Fibroblast of lung (primary cell): ENCODE measurements at regions not wholly inside any gene's neighbourhood (a gene's known extent, or its start where the extent isn't known, plus 50 kb on each side); places are given as distances from the start of the nearest gene placed in this dataset.

ENCODE experiments used
- EZH2 ChIP-seq: IDR thresholded peaks from 2 replicates; pipeline ENCODE4 v1.5.1; 2012; ENCODE audit warnings: low read length, control low read depth, mild to moderate bottlenecking; ENCODE audit errors: missing control alignments
- TF ChIP-seq, protein P1 (sequence below), 2 donors: IDR thresholded peaks in 1 of 2; conservative IDR thresholded peaks in 1 of 2; 1 replicate in 1 of 2; 2 replicates in 1 of 2; pipeline ENCODE4 v1.5.1; 2011 to 2012; ENCODE audit warnings: low read length in 2 of 2, control low read depth in 1 of 2, inconsistent platforms in 1 of 2, low read depth in 1 of 2, mild to moderate bottlenecking in 1 of 2

DNA sequence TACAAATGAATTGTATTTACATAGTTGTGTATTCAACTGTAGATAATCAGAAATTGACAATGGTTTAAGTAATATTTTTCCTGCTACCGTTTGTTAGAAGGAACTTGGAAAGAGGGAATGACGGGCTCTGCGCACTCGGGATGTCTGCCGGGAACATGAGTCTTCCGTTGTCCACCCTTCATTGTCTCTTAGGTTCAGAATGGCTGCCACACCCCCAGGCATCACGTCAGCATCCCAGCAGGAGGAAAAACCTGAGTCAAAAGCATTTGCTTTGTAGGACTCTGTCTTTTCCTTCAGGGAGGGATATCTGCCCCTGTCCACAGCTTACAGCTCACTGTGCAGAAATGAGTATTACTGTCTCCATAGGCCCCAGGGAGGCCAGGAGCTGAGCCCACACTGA is 331.2 kb downstream of the THBS2 start:
- TF ChIP-seq, protein P1, sequence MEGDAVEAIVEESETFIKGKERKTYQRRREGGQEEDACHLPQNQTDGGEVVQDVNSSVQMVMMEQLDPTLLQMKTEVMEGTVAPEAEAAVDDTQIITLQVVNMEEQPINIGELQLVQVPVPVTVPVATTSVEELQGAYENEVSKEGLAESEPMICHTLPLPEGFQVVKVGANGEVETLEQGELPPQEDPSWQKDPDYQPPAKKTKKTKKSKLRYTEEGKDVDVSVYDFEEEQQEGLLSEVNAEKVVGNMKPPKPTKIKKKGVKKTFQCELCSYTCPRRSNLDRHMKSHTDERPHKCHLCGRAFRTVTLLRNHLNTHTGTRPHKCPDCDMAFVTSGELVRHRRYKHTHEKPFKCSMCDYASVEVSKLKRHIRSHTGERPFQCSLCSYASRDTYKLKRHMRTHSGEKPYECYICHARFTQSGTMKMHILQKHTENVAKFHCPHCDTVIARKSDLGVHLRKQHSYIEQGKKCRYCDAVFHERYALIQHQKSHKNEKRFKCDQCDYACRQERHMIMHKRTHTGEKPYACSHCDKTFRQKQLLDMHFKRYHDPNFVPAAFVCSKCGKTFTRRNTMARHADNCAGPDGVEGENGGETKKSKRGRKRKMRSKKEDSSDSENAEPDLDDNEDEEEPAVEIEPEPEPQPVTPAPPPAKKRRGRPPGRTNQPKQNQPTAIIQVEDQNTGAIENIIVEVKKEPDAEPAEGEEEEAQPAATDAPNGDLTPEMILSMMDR (conservative IDR thresholded peaks at IDR 0.05 in 1 of 2, IDR thresholded peaks at IDR 0.05 in 1 of 2; ENCODE audit: low read depth in 1 of 2, low read length in 2 of 2): no peak
- TF ChIP-seq EZH2: no peak
